Neural cell (in vitro differentiated cells): ENCODE measurements at regions not wholly inside any gene's neighbourhood (a gene's known extent, or its start where the extent isn't known, plus 50 kb on each side); places are given as distances from the start of the nearest gene placed in this dataset.
"Not testable (repeated sequence)": the region's sequence is repeated elsewhere in the genome, so short reads cannot be mapped to it uniquely, and the experiment has no call there.

Experiments used
- EP300 ChIP-seq: fragments of 450-650 bp; conservative IDR thresholded peaks from 2 replicates; pipeline ENCODE4 v1.6.1; 2014; ENCODE audit warnings: antibody characterized with exemption, mild to moderate bottlenecking, moderate library complexity; ENCODE audit not compliant: poor library complexity, severe bottlenecking
- EZH2 ChIP-seq: fragments of 200-600, 300-800 bp; shearing (Covaris generic), sonication (generic); IDR thresholded peaks from 2 replicates; pipeline ENCODE4 v1.6.1; 2014; ENCODE audit warnings: antibody characterized with exemption, low read length, borderline replicate concordance, mild to moderate bottlenecking; ENCODE audit not compliant: insufficient read depth, poor library complexity, severe bottlenecking
- MXI1 ChIP-seq: fragments of 450-650 bp; conservative IDR thresholded peaks from 2 replicates; pipeline ENCODE4 v1.6.1; 2014; ENCODE audit warnings: antibody characterized with exemption, mild to moderate bottlenecking; ENCODE audit not compliant: poor library complexity, severe bottlenecking
- POLR2AphosphoS5 ChIP-seq: IDR thresholded peaks from 2 replicates; pipeline ENCODE4 v1.6.1; 2012
- RAD21 ChIP-seq: fragments of 450-650 bp; conservative IDR thresholded peaks from 2 replicates; pipeline ENCODE4 v1.6.1; 2014; ENCODE audit warnings: antibody characterized with exemption, mild to moderate bottlenecking, moderate library complexity
- REST ChIP-seq: IDR thresholded peaks from 2 replicates; pipeline ENCODE4 v1.6.1; 2012; ENCODE audit warnings: borderline replicate concordance
- SMC3 ChIP-seq: fragments of 450-650 bp; conservative IDR thresholded peaks from 2 replicates; pipeline ENCODE4 v1.6.1; 2014; ENCODE audit warnings: antibody characterized with exemption, mild to moderate bottlenecking, moderate library complexity; ENCODE audit not compliant: poor library complexity
- TAF1 ChIP-seq: IDR thresholded peaks from 2 replicates; pipeline ENCODE4 v1.6.1; 2012; ENCODE audit warnings: low read depth
- TF ChIP-seq, protein P1 (sequence below): fragments of 450-650 bp; IDR thresholded peaks from 2 replicates; pipeline ENCODE4 v1.5.1; 2014; ENCODE audit warnings: antibody characterized with exemption, mild to moderate bottlenecking, moderate library complexity; ENCODE audit not compliant: poor library complexity, severe bottlenecking

DNA sequence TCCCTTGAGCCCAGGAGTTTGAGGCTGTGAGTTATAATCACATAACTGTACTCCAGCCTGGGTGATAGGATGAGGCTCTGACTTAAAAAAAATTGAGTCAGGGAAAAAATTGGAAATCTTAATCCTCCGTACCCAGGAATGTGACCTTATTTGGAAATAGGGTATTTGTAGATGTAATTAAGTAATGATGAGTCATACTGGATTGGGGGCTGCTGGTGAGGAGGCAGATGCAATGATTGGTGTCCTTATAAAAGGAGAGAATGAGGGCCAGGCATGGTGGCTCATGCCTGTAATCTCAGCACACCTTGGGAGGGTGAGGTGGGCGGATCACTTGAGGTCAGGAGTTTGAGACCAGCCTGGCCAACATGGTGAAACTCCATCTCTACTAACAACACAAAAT, 134.9 kb upstream of the ALDH3B2 start:
- not testable (repeated sequence) for TF ChIP-seq POLR2AphosphoS5, EP300, MXI1, TAF1, RAD21, EZH2, REST, SMC3
- TF ChIP-seq, protein P1, sequence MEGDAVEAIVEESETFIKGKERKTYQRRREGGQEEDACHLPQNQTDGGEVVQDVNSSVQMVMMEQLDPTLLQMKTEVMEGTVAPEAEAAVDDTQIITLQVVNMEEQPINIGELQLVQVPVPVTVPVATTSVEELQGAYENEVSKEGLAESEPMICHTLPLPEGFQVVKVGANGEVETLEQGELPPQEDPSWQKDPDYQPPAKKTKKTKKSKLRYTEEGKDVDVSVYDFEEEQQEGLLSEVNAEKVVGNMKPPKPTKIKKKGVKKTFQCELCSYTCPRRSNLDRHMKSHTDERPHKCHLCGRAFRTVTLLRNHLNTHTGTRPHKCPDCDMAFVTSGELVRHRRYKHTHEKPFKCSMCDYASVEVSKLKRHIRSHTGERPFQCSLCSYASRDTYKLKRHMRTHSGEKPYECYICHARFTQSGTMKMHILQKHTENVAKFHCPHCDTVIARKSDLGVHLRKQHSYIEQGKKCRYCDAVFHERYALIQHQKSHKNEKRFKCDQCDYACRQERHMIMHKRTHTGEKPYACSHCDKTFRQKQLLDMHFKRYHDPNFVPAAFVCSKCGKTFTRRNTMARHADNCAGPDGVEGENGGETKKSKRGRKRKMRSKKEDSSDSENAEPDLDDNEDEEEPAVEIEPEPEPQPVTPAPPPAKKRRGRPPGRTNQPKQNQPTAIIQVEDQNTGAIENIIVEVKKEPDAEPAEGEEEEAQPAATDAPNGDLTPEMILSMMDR = not testable (repeated sequence)
